ENCODE measurements at regions not wholly inside any gene's neighbourhood (a gene's known extent, or its start where the extent isn't known, plus 50 kb on each side); places are given as distances from the start of the nearest gene placed in this dataset.

- TF ChIP-seq YY1 (IDR thresholded peaks at IDR 0.05; ENCODE audit: insufficient read depth, insufficient read length) = no peak
- TF ChIP-seq SUZ12 (IDR thresholded peaks at IDR 0.05; ENCODE audit: extremely low read depth, insufficient read depth, insufficient read length) = no peak
- no peak for TF ChIP-seq ZNF274 (IDR thresholded peaks at IDR 0.05; ENCODE audit: low read depth, low read length)
Measured at GRCh38 chr14:97550463-97550862, 753.3 kb downstream of the VRK1 start.
